Central memory CD8-positive, alpha-beta T cell (primary cell): ENCODE measurements at regions not wholly inside any gene's neighbourhood (a gene's known extent, or its start where the extent isn't known, plus 50 kb on each side); places are given as distances from the start of the nearest gene placed in this dataset.

Experiments
- ATAC-seq: fragments of 150-1000 bp; cut with Tn5 transposase; replicated peaks from 2 replicates; pipeline ENCODE4 v1.10.0; 2022; ENCODE audit warnings: mild to moderate bottlenecking, moderate FRiP score, moderate number of reproducible peaks; ENCODE audit not compliant: poor library complexity, severe bottlenecking; ENCODE audit errors: extremely low read depth
- DNase-seq, 2 donors: peaks; one replicate each; pipeline ENCODE4 v3.0.0; 2021; ENCODE audit warnings: low spot score in 2 of 2
- H3K27ac Mint-ChIP-seq: one replicate; pipeline ENCODE4 v1.8.0; 2022; ENCODE audit warnings: low read depth, mild to moderate bottlenecking, moderate library complexity, mixed read lengths
- H3K27me3 Mint-ChIP-seq: one replicate; pipeline ENCODE4 v1.8.0; 2022; ENCODE audit warnings: mixed read lengths
- H3K36me3 Mint-ChIP-seq: one replicate; pipeline ENCODE4 v1.8.0; 2022; ENCODE audit warnings: mild to moderate bottlenecking, moderate library complexity, mixed read lengths; ENCODE audit not compliant: insufficient read depth
- H3K4me1 Mint-ChIP-seq: one replicate; pipeline ENCODE4 v1.8.0; 2022; ENCODE audit warnings: mixed read lengths
- H3K4me3 Mint-ChIP-seq: one replicate; pipeline ENCODE4 v1.8.0; 2022; ENCODE audit warnings: mild to moderate bottlenecking, moderate library complexity, mixed read lengths
- H3K9me3 Mint-ChIP-seq: one replicate; pipeline ENCODE4 v1.8.0; 2022; ENCODE audit warnings: mixed read lengths

- H3K36me3 Mint-ChIP-seq, result no peaks in the 10 kb centered on the region
- no peak overlapping the region for H3K27ac Mint-ChIP-seq
- H3K9me3 Mint-ChIP-seq, result peaks cover 22% of the 10 kb centered on the region
- ATAC-seq, result no peak
- H3K27me3 Mint-ChIP-seq, result no peaks in the 10 kb centered on the region
- no peaks in the 10 kb centered on the region for H3K4me1 Mint-ChIP-seq
- no peak overlapping the region for H3K4me3 Mint-ChIP-seq
- no peak for DNase-seq
These were observed 873.5 kb downstream of the JRKL start for GRCh38 chr11:97263183-97263858.

- Mint-ChIP-seq H3K36me3 (no peaks in the 10 kb centered on the region), H3K27me3 (no peaks in the 10 kb centered on the region), H3K9me3 (peaks cover 28% of the 10 kb centered on the region), H3K4me3 (no peak overlapping the region), H3K4me1 (no peaks in the 10 kb centered on the region), H3K27ac (no peak overlapping the region)
- ATAC-seq, result no peak
- DNase-seq, result no peak
These were observed 879.7 kb downstream of the JRKL start for GRCh38 chr11:97269527-97269926.

GRCh38 chr11:97279341-97279740, 889.5 kb downstream of the JRKL start:
- peaks cover 24% of the 10 kb centered on the region for H3K9me3 Mint-ChIP-seq
- H3K4me1 Mint-ChIP-seq, result no peaks in the 10 kb centered on the region
- no peak overlapping the region for H3K27ac Mint-ChIP-seq
- ATAC-seq (no peak), DNase-seq (no peak)
- no peaks in the 10 kb centered on the region for H3K27me3 Mint-ChIP-seq
- no peak overlapping the region for H3K4me3 Mint-ChIP-seq
- H3K36me3 Mint-ChIP-seq, result no peaks in the 10 kb centered on the region

- no peaks in the 10 kb centered on the region for H3K4me1 Mint-ChIP-seq
- ATAC-seq (no peak), DNase-seq (no peak)
- no peaks in the 10 kb centered on the region for H3K36me3 Mint-ChIP-seq
- H3K9me3 Mint-ChIP-seq, result peaks cover 21% of the 10 kb centered on the region
- no peaks in the 10 kb centered on the region for H3K27me3 Mint-ChIP-seq
- no peak overlapping the region for H3K4me3 Mint-ChIP-seq
- H3K27ac Mint-ChIP-seq, result no peak overlapping the region
These were observed 890.5 kb downstream of the JRKL start for GRCh38 chr11:97280347-97280746.

- DNase-seq, result no peak
- Mint-ChIP-seq H3K4me1 (no peaks in the 10 kb centered on the region), H3K4me3 (no peak overlapping the region), H3K27me3 (no peaks in the 10 kb centered on the region), H3K9me3 (peaks cover 6% of the 10 kb centered on the region), H3K36me3 (no peaks in the 10 kb centered on the region), H3K27ac (no peak overlapping the region)
- ATAC-seq, result no peak
These were observed 900.0 kb downstream of the JRKL start for GRCh38 chr11:97289823-97290222.

- no peaks in the 10 kb centered on the region for H3K36me3 Mint-ChIP-seq
- DNase-seq, result no peak
- no peaks in the 10 kb centered on the region for H3K27me3 Mint-ChIP-seq
- no peak overlapping the region for H3K27ac Mint-ChIP-seq
- no peak for ATAC-seq
- no peak overlapping the region for H3K4me3 Mint-ChIP-seq
- H3K4me1 Mint-ChIP-seq, result no peaks in the 10 kb centered on the region
- peaks cover 6% of the 10 kb centered on the region for H3K9me3 Mint-ChIP-seq
These were observed 900.7 kb downstream of the JRKL start for GRCh38 chr11:97290464-97291041.

- no peak overlapping the region for H3K27ac Mint-ChIP-seq
- H3K27me3 Mint-ChIP-seq, result no peaks in the 10 kb centered on the region
- no peaks in the 10 kb centered on the region for H3K36me3 Mint-ChIP-seq
- ATAC-seq (no peak), DNase-seq (no peak)
- H3K4me1 Mint-ChIP-seq, result no peaks in the 10 kb centered on the region
- H3K9me3 Mint-ChIP-seq, result peaks cover 12% of the 10 kb centered on the region
- H3K4me3 Mint-ChIP-seq, result no peak overlapping the region
These were observed 906.5 kb downstream of the JRKL start for GRCh38 chr11:97296301-97296700.

GRCh38 chr11:97309291-97309690, 919.5 kb downstream of the JRKL start:
- Mint-ChIP-seq H3K9me3 (peaks cover 32% of the 10 kb centered on the region), H3K27ac (no peak overlapping the region), H3K36me3 (no peaks in the 10 kb centered on the region), H3K4me1 (no peaks in the 10 kb centered on the region), H3K4me3 (no peak overlapping the region), H3K27me3 (no peaks in the 10 kb centered on the region)
- ATAC-seq (no peak), DNase-seq (no peak)

GRCh38 chr11:97325693-97326092, 935.9 kb downstream of the JRKL start:
- Mint-ChIP-seq H3K4me3 (no peak overlapping the region), H3K27me3 (no peaks in the 10 kb centered on the region), H3K36me3 (no peaks in the 10 kb centered on the region), H3K9me3 (peaks cover 17% of the 10 kb centered on the region), H3K27ac (no peak overlapping the region), H3K4me1 (no peaks in the 10 kb centered on the region)
- no peak for DNase-seq
- ATAC-seq, result no peak

GRCh38 chr11:97332271-97332670, 942.5 kb downstream of the JRKL start:
- no peaks in the 10 kb centered on the region for H3K27me3 Mint-ChIP-seq
- ATAC-seq (no peak), DNase-seq (no peak)
- H3K27ac Mint-ChIP-seq, result no peak overlapping the region
- H3K4me3 Mint-ChIP-seq, result no peak overlapping the region
- H3K4me1 Mint-ChIP-seq, result no peaks in the 10 kb centered on the region
- H3K9me3 Mint-ChIP-seq, result peaks cover 7% of the 10 kb centered on the region
- no peaks in the 10 kb centered on the region for H3K36me3 Mint-ChIP-seq

- ATAC-seq (no peak), DNase-seq (no peak)
- H3K9me3 Mint-ChIP-seq, result peaks cover 7% of the 10 kb centered on the region
- H3K4me3 Mint-ChIP-seq, result no peak overlapping the region
- no peak overlapping the region for H3K27ac Mint-ChIP-seq
- no peaks in the 10 kb centered on the region for H3K36me3 Mint-ChIP-seq
- H3K27me3 Mint-ChIP-seq, result no peaks in the 10 kb centered on the region
- no peaks in the 10 kb centered on the region for H3K4me1 Mint-ChIP-seq
These were observed 946.3 kb downstream of the JRKL start for GRCh38 chr11:97336064-97336463.

- H3K9me3 Mint-ChIP-seq, result peaks cover 22% of the 10 kb centered on the region
- no peak for ATAC-seq
These were observed 955.2 kb downstream of the JRKL start for GRCh38 chr11:97345032-97345431.

GRCh38 chr11:97349201-97349600, 959.4 kb downstream of the JRKL start:
- H3K4me1 Mint-ChIP-seq, result no peaks in the 10 kb centered on the region
- H3K36me3 Mint-ChIP-seq, result no peaks in the 10 kb centered on the region
- peaks cover 12% of the 10 kb centered on the region for H3K9me3 Mint-ChIP-seq
- H3K27ac Mint-ChIP-seq, result no peak overlapping the region
- no peak for DNase-seq
- H3K27me3 Mint-ChIP-seq, result no peaks in the 10 kb centered on the region
- H3K4me3 Mint-ChIP-seq, result no peak overlapping the region
- ATAC-seq, result no peak

More at GRCh38 chr11:97345032-97345431, 955.2 kb downstream of the JRKL start:
- H3K27ac Mint-ChIP-seq, result no peak overlapping the region
- no peaks in the 10 kb centered on the region for H3K36me3 Mint-ChIP-seq
- no peak overlapping the region for H3K4me3 Mint-ChIP-seq
- H3K4me1 Mint-ChIP-seq, result no peaks in the 10 kb centered on the region
- DNase-seq, result no peak
- H3K27me3 Mint-ChIP-seq, result no peaks in the 10 kb centered on the region
